BLaER1 (cell line): ENCODE measurements at regions not wholly inside any gene's neighbourhood (a gene's known extent, or its start where the extent isn't known, plus 50 kb on each side); places are given as distances from the start of the nearest gene placed in this dataset.
A peak's percentile ranks its signal among the peaks of the same experiment; 100 is the strongest.

Source experiments
- H3K27ac ChIP-seq: shearing (Covaris generic); formaldehyde crosslinking; 2 replicates; pipeline ENCODE4 v1.8.1; 2022
- H3K27me3 ChIP-seq: shearing (Covaris generic); formaldehyde crosslinking; 2 replicates; pipeline ENCODE4 v1.8.1; 2022
- H3K36me3 ChIP-seq: shearing (Covaris generic); formaldehyde crosslinking; 2 replicates; pipeline ENCODE4 v1.8.1; 2022
- H3K4me1 ChIP-seq: shearing (Covaris generic); formaldehyde crosslinking; 2 replicates; pipeline ENCODE4 v1.8.1; 2022
- H3K4me2 ChIP-seq: shearing (Covaris generic); formaldehyde crosslinking; 2 replicates; pipeline ENCODE4 v1.8.1; 2022
- H3K4me3 ChIP-seq: shearing (Covaris generic); formaldehyde crosslinking; 2 replicates; pipeline ENCODE4 v1.8.1; 2022
- H3K9ac ChIP-seq: shearing (Covaris generic); formaldehyde crosslinking; 2 replicates; pipeline ENCODE4 v1.8.1; 2022
- H3K9me3 ChIP-seq: shearing (Covaris generic); formaldehyde crosslinking; 2 replicates; pipeline ENCODE4 v1.8.1; 2022
- H4K20me1 ChIP-seq: shearing (Covaris generic); formaldehyde crosslinking; 2 replicates; pipeline ENCODE4 v1.8.1; 2022
- Cebpa-rat ChIP-seq: shearing (Covaris generic); IDR thresholded peaks from 2 replicates; pipeline ENCODE4 v1.8.1; 2022

GRCh38 chr12:124369827-124370378 lies 75.0 kb downstream of the RFLNA start:
- no peak overlapping the region for H3K9ac ChIP-seq
- 0 out of 2 replicates have a peak overlapping the region, but pooled peaks have one; percentile 22 for H3K27ac ChIP-seq
- peaks cover 79% of the 10 kb centered on the region for H4K20me1 ChIP-seq
- H3K4me1 ChIP-seq: peaks cover 8% of the 10 kb centered on the region
- peaks cover 92% of the 10 kb centered on the region for H3K36me3 ChIP-seq
- TF ChIP-seq Cebpa-rat: no peak
- H3K27me3 ChIP-seq: no peaks in the 10 kb centered on the region
- no peak overlapping the region for H3K4me3 ChIP-seq
- H3K4me2 ChIP-seq: no peak overlapping the region
- H3K9me3 ChIP-seq: no peaks in the 10 kb centered on the region

GRCh38 chr12:124369055-124369826 lies 74.3 kb downstream of the RFLNA start:
- Histone ChIP-seq H3K4me3 (no peak overlapping the region), H4K20me1 (peaks cover 79% of the 10 kb centered on the region), H3K4me1 (peaks cover 12% of the 10 kb centered on the region), H3K4me2 (no peak overlapping the region), H3K27me3 (no peaks in the 10 kb centered on the region), H3K9me3 (no peaks in the 10 kb centered on the region), H3K36me3 (peaks cover 92% of the 10 kb centered on the region), H3K9ac (no peak overlapping the region), H3K27ac (no peak overlapping the region)
- TF ChIP-seq Cebpa-rat: no peak

GRCh38 chr12:124368421-124369032 lies 73.6 kb downstream of the RFLNA start:
- Histone ChIP-seq H3K36me3 (peaks cover 87% of the 10 kb centered on the region), H3K4me2 (no peak overlapping the region)
- TF ChIP-seq Cebpa-rat: no peak

DNA sequence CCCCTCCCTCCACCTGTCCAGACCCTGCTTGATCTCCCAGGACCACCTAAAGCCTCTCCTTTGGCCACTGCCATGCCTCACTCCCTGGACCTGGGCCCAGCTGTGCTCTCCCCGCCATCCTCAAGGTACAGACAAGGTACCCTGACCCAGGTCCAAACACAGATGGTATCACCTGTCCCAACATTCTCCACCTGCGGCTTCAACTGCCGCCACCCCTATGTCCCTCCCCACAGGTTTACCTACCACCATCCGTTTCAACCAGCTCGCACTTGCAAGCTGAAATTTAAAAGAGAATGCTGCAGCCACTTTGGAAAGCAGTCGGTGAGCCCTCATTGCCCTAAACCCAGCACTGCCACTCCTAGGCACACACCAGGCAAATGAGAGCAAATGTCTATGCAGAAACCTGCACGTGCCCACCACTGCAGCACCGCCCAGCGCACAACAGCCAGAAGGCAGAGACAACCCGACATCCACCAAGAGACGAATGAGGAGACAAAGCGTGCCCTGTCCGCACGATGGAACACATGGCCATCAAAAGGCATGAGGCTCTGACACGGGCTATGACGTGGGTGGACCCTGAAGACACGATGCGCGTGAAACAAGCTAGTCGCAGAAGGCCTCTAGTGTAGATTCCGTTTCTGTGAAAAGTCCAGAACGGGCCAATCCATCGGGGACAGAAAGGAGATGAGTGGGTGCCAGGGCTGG lies 71.0 kb downstream of the RFLNA start:
- no peak overlapping the region for H3K27ac ChIP-seq
- no peak overlapping the region for H3K9ac ChIP-seq
- no peak for TF ChIP-seq Cebpa-rat
- H4K20me1 ChIP-seq: peaks cover 99% of the 10 kb centered on the region
- H3K4me3 ChIP-seq: no peak overlapping the region
- H3K4me2 ChIP-seq: no peak overlapping the region
- H3K27me3 ChIP-seq: no peaks in the 10 kb centered on the region
- H3K4me1 ChIP-seq: peaks cover 46% of the 10 kb centered on the region
- peaks cover 78% of the 10 kb centered on the region for H3K36me3 ChIP-seq
- H3K9me3 ChIP-seq: no peaks in the 10 kb centered on the region

More at GRCh38 chr12:124368421-124369032, 73.6 kb downstream of the RFLNA start:
- Histone ChIP-seq H3K27me3 (no peaks in the 10 kb centered on the region), H3K27ac (no peak overlapping the region), H3K4me1 (peaks cover 20% of the 10 kb centered on the region), H3K9ac (no peak overlapping the region), H4K20me1 (peaks cover 80% of the 10 kb centered on the region), H3K4me3 (no peak overlapping the region), H3K9me3 (no peaks in the 10 kb centered on the region)
